ENCODE measurements at regions not wholly inside any gene's neighbourhood (a gene's known extent, or its start where the extent isn't known, plus 50 kb on each side); places are given as distances from the start of the nearest gene placed in this dataset.
"Not testable (repeated sequence)": the region's sequence is repeated elsewhere in the genome, so short reads cannot be mapped to it uniquely, and the experiment has no call there.

GRCh38 chr3:177338697-177339219 is 141.5 kb upstream of the TBL1XR1 start:
- DNase-seq (ENCODE audit: low spot score): peak; percentile 54

GRCh38 chr3:177339220-177339703 is 142.0 kb upstream of the TBL1XR1 start:
- DNase-seq (ENCODE audit: low spot score): peak; percentile 13

GRCh38 chr3:177340243-177340830 is 143.1 kb upstream of the TBL1XR1 start:
- no peak for DNase-seq (ENCODE audit: low spot score)

GRCh38 chr3:177341736-177342419 is 144.6 kb upstream of the TBL1XR1 start:
- no peak for DNase-seq (ENCODE audit: low spot score)

- no peak for DNase-seq (ENCODE audit: low spot score)
Observed at GRCh38 chr3:177343122-177343625, 145.9 kb upstream of the TBL1XR1 start.

GRCh38 chr3:177345049-177345972 is 148.0 kb upstream of the TBL1XR1 start:
- peak; percentile 88 for DNase-seq (ENCODE audit: low spot score)

GRCh38 chr3:177345973-177346503 is 148.8 kb upstream of the TBL1XR1 start:
- no peak for DNase-seq (ENCODE audit: low spot score)

GRCh38 chr3:177346878-177347277 is 149.6 kb upstream of the TBL1XR1 start:
- no peak for DNase-seq (ENCODE audit: low spot score)

- DNase-seq (ENCODE audit: low spot score): no peak
Observed at GRCh38 chr3:177347611-177348010, 150.3 kb upstream of the TBL1XR1 start.

- DNase-seq (ENCODE audit: low spot score): no peak
Observed at GRCh38 chr3:177348974-177349373, 151.7 kb upstream of the TBL1XR1 start.

GRCh38 chr3:177349384-177349783 is 152.1 kb upstream of the TBL1XR1 start:
- no peak for DNase-seq (ENCODE audit: low spot score)

- DNase-seq (ENCODE audit: low spot score): no peak
Observed at GRCh38 chr3:177350121-177350520, 152.8 kb upstream of the TBL1XR1 start.

GRCh38 chr3:177351206-177351605 is 153.9 kb upstream of the TBL1XR1 start:
- no peak for DNase-seq (ENCODE audit: low spot score)

- DNase-seq (ENCODE audit: low spot score): no peak
Observed at GRCh38 chr3:177351757-177352158, 154.5 kb upstream of the TBL1XR1 start.

- DNase-seq (ENCODE audit: low spot score): no peak
Observed at GRCh38 chr3:177352424-177352823, 155.1 kb upstream of the TBL1XR1 start.

- DNase-seq (ENCODE audit: low spot score): no peak
Observed at GRCh38 chr3:177353140-177353539, 155.9 kb upstream of the TBL1XR1 start.

GRCh38 chr3:177353879-177354278 is 156.6 kb upstream of the TBL1XR1 start:
- DNase-seq (ENCODE audit: low spot score): not testable (repeated sequence)

- DNase-seq (ENCODE audit: low spot score): no peak
Observed at GRCh38 chr3:177354466-177354865, 157.2 kb upstream of the TBL1XR1 start.

GRCh38 chr3:177356113-177356512 is 158.8 kb upstream of the TBL1XR1 start:
- no peak for DNase-seq (ENCODE audit: low spot score)

- DNase-seq (ENCODE audit: low spot score): no peak
Observed at GRCh38 chr3:177356952-177357351, 159.7 kb upstream of the TBL1XR1 start.

GRCh38 chr3:177357352-177358090 is 160.2 kb upstream of the TBL1XR1 start:
- peak; percentile 90 for DNase-seq (ENCODE audit: low spot score)

Data from LoVo (cell line).